HepG2 (cell line): ENCODE measurements at regions not wholly inside any gene's neighbourhood (a gene's known extent, or its start where the extent isn't known, plus 50 kb on each side); places are given as distances from the start of the nearest gene placed in this dataset.

Experiments
- ATAC-seq: fragments of 200-7000 bp; cut with Tn5 transposase; 3 replicates; pipeline ENCODE4 v1.9.1; 2020; ENCODE audit warnings: mild to moderate bottlenecking, moderate library complexity
- BruUV-seq: library from RNA; stranded (reverse); fragments of 400-500 nt; replicated peaks from 2 replicates; lab custom pipeline; 2021; lab: Mats Ljungman, UMichigan
- CTCF ChIA-PET: fragments of 300-600 bp; formaldehyde crosslinking; extraction: SDS; loops from one replicate; lab custom pipeline; 2021; ENCODE audit warnings: low total read pairs, inconsistent platforms, low intra/inter-chr PET ratio; lab: Yijun Ruan, JAX
- POLR2A ChIA-PET: fragments of 350-600 bp; sonication (Branson Sonifier 250); formaldehyde crosslinking; loops from one replicate; lab custom pipeline; 2020; ENCODE audit warnings: antibody characterized with exemption, inconsistent platforms; lab: Yijun Ruan, JAX
- DNase-seq: peaks from one replicate; pipeline ENCODE4 v3.0.0-alpha.2; 2015; ENCODE audit warnings: low spot score
- FAIRE-seq: peaks from 3 replicates; lab custom pipeline; 2011; peaks lifted over from hg19 to GRCh38; lab: Jason Lieb, UNC
- H2AFZ ChIP-seq: one replicate; pipeline ENCODE4 v1.6.1; 2011; ENCODE audit warnings: low read length, inconsistent platforms
- H3K27ac ChIP-seq: fragments of 300-600 bp; 3 replicates; pipeline ENCODE4 v1.8.0; 2011; ENCODE audit warnings: mixed run types, mild to moderate bottlenecking, mixed read lengths, low read length, inconsistent platforms; ENCODE audit not compliant: insufficient read depth; ENCODE audit errors: extremely low read length
- H3K27me3 ChIP-seq, 2 experiments: fragments of 200-600 bp in 1 of 2; 2 replicates in 1 of 2; 3 replicates in 1 of 2; pipeline versions ENCODE4 v1.6.0 to v1.8.0; 2011; ENCODE audit warnings: low read length in 2 of 2, mild to moderate bottlenecking in 2 of 2, moderate library complexity in 2 of 2, inconsistent platforms in 1 of 2; ENCODE audit not compliant: insufficient read depth in 2 of 2, control insufficient read depth in 1 of 2
- H3K36me3 ChIP-seq, 2 experiments: fragments of 200-600 bp in 1 of 2; replicated peaks in 1 of 2; 2 replicates in 1 of 2; 3 replicates in 1 of 2; pipeline versions ENCODE4 v1.5.1 to v1.8.0; 2011; ENCODE audit warnings: low read length in 2 of 2, inconsistent platforms in 1 of 2; ENCODE audit not compliant: insufficient read depth in 2 of 2, control insufficient read depth in 1 of 2
- H3K4me1 ChIP-seq: 2 replicates; pipeline ENCODE4 v1.5.1; 2012; ENCODE audit warnings: low read length, inconsistent platforms; ENCODE audit not compliant: insufficient read depth
- H3K4me2 ChIP-seq: 2 replicates; pipeline ENCODE4 v1.6.0; 2011; ENCODE audit warnings: low read depth, low read length, inconsistent platforms
- H3K4me3 ChIP-seq, 3 experiments: fragments of 200-600 bp in 1 of 3; sonication (generic), shearing (Covaris generic) in 1 of 3; replicated peaks in 1 of 3; 2 replicates each; pipeline ENCODE4 v1.5.1; 2011 to 2016; ENCODE audit warnings: low read length in 3 of 3, inconsistent platforms in 2 of 3, low read depth in 2 of 3, mild to moderate bottlenecking in 2 of 3, control low read depth in 1 of 3, mixed read lengths in 1 of 3; ENCODE audit not compliant: insufficient read depth in 1 of 3
- H3K79me2 ChIP-seq: one replicate; pipeline ENCODE4 v1.6.1; 2011; ENCODE audit warnings: low read length, inconsistent platforms; ENCODE audit not compliant: insufficient read depth
- H3K9ac ChIP-seq: 2 replicates; pipeline ENCODE4 v1.6.0; 2011; ENCODE audit warnings: mild to moderate bottlenecking, low read depth, low read length, inconsistent platforms; ENCODE audit not compliant: insufficient read depth
- H3K9me3 ChIP-seq: 2 replicates; pipeline ENCODE4 v1.5.1; 2012; ENCODE audit warnings: mild to moderate bottlenecking, low read length
- H4K20me1 ChIP-seq: 2 replicates; pipeline ENCODE4 v1.6.0; 2011; ENCODE audit warnings: inconsistent platforms, mild to moderate bottlenecking, low read length, moderate library complexity; ENCODE audit not compliant: insufficient read depth
- HNF4G ChIP-seq, 2 experiments: sonication (generic) in 1 of 2; formaldehyde crosslinking in 1 of 2; IDR thresholded peaks; 2 replicates each; pipeline versions ENCODE4 v1.4.0 to v1.6.1; 2011 to 2020; ENCODE audit warnings: borderline replicate concordance in 2 of 2, low read depth in 2 of 2, mild to moderate bottlenecking in 2 of 2, low read length in 1 of 2, missing genetic modification reagents in 1 of 2, moderate library complexity in 1 of 2
- KLF12 ChIP-seq: sonication (generic); formaldehyde crosslinking; IDR thresholded peaks from 2 replicates; pipeline ENCODE4 v1.4.0; 2020; ENCODE audit warnings: missing genetic modification reagents, borderline replicate concordance
- KLF15 ChIP-seq: sonication (generic); formaldehyde crosslinking; IDR thresholded peaks from 2 replicates; pipeline ENCODE4 v1.8.1; 2023; ENCODE audit warnings: borderline replicate concordance, mild to moderate bottlenecking, inconsistent platforms, missing genetic modification reagents, mixed read lengths
- MXD4 ChIP-seq: IDR thresholded peaks from 2 replicates; pipeline ENCODE4 v1.6.1; 2016; ENCODE audit warnings: mild to moderate bottlenecking, missing biosample characterization, missing genetic modification reagents
- ZBTB20 ChIP-seq: sonication (generic); formaldehyde crosslinking; IDR thresholded peaks from 2 replicates; pipeline ENCODE4 v1.8.1; 2023; ENCODE audit warnings: missing genetic modification reagents, low read depth, mild to moderate bottlenecking, borderline replicate concordance
- ZNF232 ChIP-seq: sonication (generic); formaldehyde crosslinking; IDR thresholded peaks from 2 replicates; pipeline ENCODE4 v1.4.0; 2020; ENCODE audit warnings: missing genetic modification reagents, borderline replicate concordance
- ZNF280B ChIP-seq: sonication (generic); formaldehyde crosslinking; IDR thresholded peaks from 2 replicates; pipeline ENCODE4 v1.5.0; 2020; ENCODE audit warnings: missing genetic modification reagents, mild to moderate bottlenecking, borderline replicate concordance
- WGBS: methylation state at CpG from one replicate; pipeline ENCODE4 v1.1.6; 2017; ENCODE audit warnings: low lambda C conversion rate; 5-methylcytosine and 5-hydroxymethylcytosine counted together
- in situ Hi-C: cut with HindIII; loops from 2 replicates; pipeline ENCODE4 v1.10.0; 2017; ENCODE audit warnings: low pct_unique_long_range_greater_than_20kb; ENCODE audit not compliant: extremely low pct_ligation_motif_present
- intact Hi-C: fragments of 100-400 bp; cut with micrococcal nuclease; formaldehyde crosslinking; loops from one replicate; pipeline ENCODE4 v1.10.0; 2022; ENCODE audit not compliant: unreplicated experiment

- Histone ChIP-seq H4K20me1 (no peaks in the 10 kb centered on the region), H3K9me3 (peaks cover 87% of the 10 kb centered on the region), H3K4me1 (no peaks in the 10 kb centered on the region), H2AFZ (no peak overlapping the region), H3K4me2 (no peak overlapping the region), H3K27me3 (no peaks in the 10 kb centered on the region), H3K27ac (no peak overlapping the region), H3K9ac (no peak overlapping the region), H3K36me3 (no peaks in the 10 kb centered on the region), H3K4me3 (no peak overlapping the region), H3K79me2 (no peaks in the 10 kb centered on the region)
- ChIA-PET CTCF (no interaction called here), POLR2A (no interaction called here)
- no peak for TF ChIP-seq ZNF232 (CRISPR knock-in tag)
- no peak for TF ChIP-seq KLF15 (CRISPR knock-in tag)
- TF ChIP-seq MXD4 (CRISPR knock-in tag) = no peak
- TF ChIP-seq ZNF280B (CRISPR knock-in tag) = no peak
- no peak for TF ChIP-seq ZBTB20 (CRISPR knock-in tag)
- no peak for TF ChIP-seq KLF12 (CRISPR knock-in tag)
- no peak for TF ChIP-seq HNF4G (IDR thresholded peaks at IDR 0.05; ENCODE audit: borderline replicate concordance, low read depth, low read length)
- TF ChIP-seq HNF4G (CRISPR knock-in tag; IDR thresholded peaks at IDR 0.05; ENCODE audit: borderline replicate concordance, low read depth) = no peak
- FAIRE-seq = no peak
- 6% methylated on average over 4 of the region's 4 CpGs for WGBS
- intact Hi-C loops (no loop called here), in situ Hi-C loops (no loop called here)
- DNase-seq = no peak
- no peak for ATAC-seq
- no TSS peak for BruUV-seq
Measured at GRCh38 chr6:22476811-22477390, 92.5 kb upstream of the HDGFL1 start.
